RCC 7860 (cell line): ENCODE measurements at regions not wholly inside any gene's neighbourhood (a gene's known extent, or its start where the extent isn't known, plus 50 kb on each side); places are given as distances from the start of the nearest gene placed in this dataset.

ENCODE experiments used
- DNase-seq: peaks from one replicate; pipeline ENCODE4 v3.0.0-alpha.2; 2015; ENCODE audit warnings: low spot score
- FAIRE-seq: peaks from 2 replicates; lab custom pipeline; 2012; peaks lifted over from hg19 to GRCh38; lab: Jason Lieb, UNC

- FAIRE-seq (no peak), DNase-seq (no peak)
Measured at GRCh38 chr16:11471548-11471947, 115.2 kb downstream of the LITAF start.

- DNase-seq, result no peak
Measured at GRCh38 chr16:11472410-11472809, 114.3 kb downstream of the LITAF start.

GRCh38 chr16:11472851-11473250 lies 113.9 kb downstream of the LITAF start:
- DNase-seq, result no peak
- no peak for FAIRE-seq

More at GRCh38 chr16:11472410-11472809, 114.3 kb downstream of the LITAF start:
- no peak for FAIRE-seq

GRCh38 chr16:11473728-11474127 lies 113.0 kb downstream of the LITAF start:
- DNase-seq, result no peak
- FAIRE-seq, result no peak

- FAIRE-seq, result no peak
- DNase-seq, result no peak
Measured at GRCh38 chr16:11474617-11475291, 112.0 kb downstream of the LITAF start.

- no peak for FAIRE-seq
- DNase-seq, result no peak
Measured at GRCh38 chr16:11475896-11476630, 110.7 kb downstream of the LITAF start.

GRCh38 chr16:11476676-11477075 lies 110.0 kb downstream of the LITAF start:
- DNase-seq (no peak), FAIRE-seq (no peak)

- no peak for DNase-seq
- FAIRE-seq, result no peak
Measured at GRCh38 chr16:11478431-11479119, 108.1 kb downstream of the LITAF start.

- no peak for DNase-seq
- no peak for FAIRE-seq
Measured at GRCh38 chr16:11479916-11480315, 106.8 kb downstream of the LITAF start.

- FAIRE-seq (no peak), DNase-seq (no peak)
Measured at GRCh38 chr16:11480634-11481033, 106.1 kb downstream of the LITAF start.

- DNase-seq (no peak), FAIRE-seq (no peak)
Measured at GRCh38 chr16:11481987-11482386, 104.7 kb downstream of the LITAF start.

- FAIRE-seq (no peak), DNase-seq (no peak)
Measured at GRCh38 chr16:11482946-11483748, 103.6 kb downstream of the LITAF start.

GRCh38 chr16:11484691-11485258 lies 101.9 kb downstream of the LITAF start:
- FAIRE-seq, result no peak
- DNase-seq, result no peak

GRCh38 chr16:11485676-11486075 lies 101.0 kb downstream of the LITAF start:
- FAIRE-seq, result no peak

GRCh38 chr16:11487289-11487688 lies 99.4 kb downstream of the LITAF start:
- DNase-seq (no peak), FAIRE-seq (no peak)

More at GRCh38 chr16:11485676-11486075, 101.0 kb downstream of the LITAF start:
- DNase-seq, result no peak

- no peak for DNase-seq
- FAIRE-seq, result no peak
Measured at GRCh38 chr16:11488304-11488703, 98.4 kb downstream of the LITAF start.

GRCh38 chr16:11491524-11491923 lies 95.2 kb downstream of the LITAF start:
- no peak for FAIRE-seq
- no peak for DNase-seq

GRCh38 chr16:11492808-11493530 lies 93.8 kb downstream of the LITAF start:
- FAIRE-seq (no peak), DNase-seq (no peak)

GRCh38 chr16:11493531-11493929 lies 93.2 kb downstream of the LITAF start:
- FAIRE-seq (no peak), DNase-seq (no peak)

GRCh38 chr16:11494029-11494428 lies 92.7 kb downstream of the LITAF start:
- FAIRE-seq, result no peak
- DNase-seq, result no peak
